H1 (cell line): ENCODE measurements at regions not wholly inside any gene's neighbourhood (a gene's known extent, or its start where the extent isn't known, plus 50 kb on each side); places are given as distances from the start of the nearest gene placed in this dataset.

Experiments
- CTCF ChIA-PET: fragments of 300-600 bp; sonication (Branson Sonifier 250); formaldehyde crosslinking; loops from one replicate; lab custom pipeline; 2021; ENCODE audit not compliant: partially characterized antibody; lab: Charles Lee
- POLR2A ChIA-PET: fragments of 300-600 bp; sonication (Branson Sonifier 250); formaldehyde crosslinking; loops from one replicate; lab custom pipeline; 2021; ENCODE audit warnings: inconsistent platforms; ENCODE audit not compliant: partially characterized antibody; lab: Charles Lee
- DNase-seq, 2 experiments: peaks; one replicate each; pipeline versions ENCODE4 v3.0.0 to v3.0.0-alpha.2; 2010 to 2022; ENCODE audit warnings: low spot score in 2 of 2, low read depth in 1 of 2, mixed read lengths in 1 of 2
- FAIRE-seq: peaks from 2 replicates; lab custom pipeline; 2011; peaks lifted over from hg19 to GRCh38; lab: Jason Lieb, UNC
- H2AFZ ChIP-seq: 2 replicates; pipeline ENCODE4 v1.8.1; 2012; ENCODE audit warnings: low read length, inconsistent platforms
- H2AK5ac ChIP-seq: 2 replicates; pipeline ENCODE4 v1.6.1; 2013; ENCODE audit warnings: low read depth, low read length
- H2BK120ac ChIP-seq: replicated peaks from 2 replicates; pipeline ENCODE3; 2013; ENCODE audit warnings: low read depth, low read length, inconsistent platforms
- H2BK12ac ChIP-seq: 2 replicates; pipeline ENCODE4 v1.6.1; 2013; ENCODE audit warnings: low read depth, low read length
- H2BK15ac ChIP-seq: 2 replicates; pipeline ENCODE4 v1.6.1; 2013; ENCODE audit warnings: low read length
- H2BK20ac ChIP-seq: 2 replicates; pipeline ENCODE4 v1.6.1; 2013; ENCODE audit warnings: low read length
- H2BK5ac ChIP-seq: 2 replicates; pipeline ENCODE4 v1.6.1; 2013; ENCODE audit warnings: low read depth, low read length
- H3K14ac ChIP-seq: 2 replicates; pipeline ENCODE4 v1.6.1; 2013; ENCODE audit warnings: inconsistent platforms; ENCODE audit not compliant: insufficient read length
- H3K18ac ChIP-seq: 2 replicates; pipeline ENCODE4 v1.6.1; 2013; ENCODE audit warnings: low read length; ENCODE audit errors: extremely low read depth
- H3K23ac ChIP-seq: 2 replicates; pipeline ENCODE4 v1.6.1; 2013; ENCODE audit warnings: inconsistent platforms; ENCODE audit not compliant: insufficient read length
- H3K23me2 ChIP-seq: 2 replicates; pipeline ENCODE4 v1.6.1; 2013; ENCODE audit warnings: low read depth, low read length
- H3K27ac ChIP-seq: 2 replicates; pipeline ENCODE4 v1.6.1; 2011; ENCODE audit warnings: low read depth, low read length, inconsistent platforms
- H3K27me3 ChIP-seq, 4 experiments: replicated peaks in 1 of 4; 1 replicate in 1 of 4; 2 replicates in 3 of 4; pipeline versions ENCODE4 v1.6.1 to v1.8.1; 2011 to 2013; ENCODE audit warnings: low read length in 3 of 4, mild to moderate bottlenecking in 3 of 4, inconsistent platforms in 2 of 4, mixed read lengths in 2 of 4, moderate library complexity in 1 of 4; ENCODE audit not compliant: control insufficient read depth in 3 of 4, insufficient read depth in 3 of 4; ENCODE audit errors: extremely low read depth in 1 of 4
- H3K36me3 ChIP-seq, 4 experiments: 2 replicates each; pipeline versions ENCODE4 v1.6.1 to v1.8.1; 2011 to 2013; ENCODE audit warnings: mild to moderate bottlenecking in 4 of 4, low read length in 3 of 4, moderate library complexity in 2 of 4, control low read depth in 1 of 4, inconsistent platforms in 1 of 4; ENCODE audit not compliant: insufficient read depth in 4 of 4, control insufficient read depth in 2 of 4
- H3K4ac ChIP-seq: replicated peaks from 2 replicates; pipeline ENCODE3; 2013; ENCODE audit warnings: low read length, low read depth, mixed read lengths, inconsistent platforms; ENCODE audit not compliant: insufficient read length
- H3K4me1 ChIP-seq, 4 experiments: replicated peaks in 1 of 4; 1 replicate in 1 of 4; 2 replicates in 3 of 4; pipeline versions ENCODE4 v1.6.1 to v1.8.1; 2011 to 2013; ENCODE audit warnings: low read length in 3 of 4, inconsistent platforms in 2 of 4, mixed read lengths in 1 of 4; ENCODE audit not compliant: insufficient read depth in 4 of 4, control insufficient read depth in 3 of 4
- H3K4me2 ChIP-seq, 2 experiments: 2 replicates each; pipeline versions ENCODE4 v1.6.1 to v1.8.1; 2011 to 2013; ENCODE audit warnings: low read depth in 2 of 2, low read length in 2 of 2, control low read depth in 1 of 2, inconsistent platforms in 1 of 2, mild to moderate bottlenecking in 1 of 2; ENCODE audit not compliant: insufficient read depth in 1 of 2
- H3K4me3 ChIP-seq, 4 experiments: fragments of 200-600, 300-600 bp in 1 of 4; sonication (generic), shearing (Covaris generic), sonication (Bioruptor Twin) in 1 of 4; 2 replicates each; pipeline versions ENCODE4 v1.5.1 to v1.8.1; 2011 to 2016; ENCODE audit warnings: low read length in 4 of 4, low read depth in 3 of 4, control low read depth in 2 of 4, inconsistent platforms in 2 of 4, mild to moderate bottlenecking in 2 of 4, mixed read lengths in 1 of 4, moderate library complexity in 1 of 4; ENCODE audit not compliant: insufficient read depth in 2 of 4; ENCODE audit errors: extremely low read depth in 1 of 4
- H3K56ac ChIP-seq: replicated peaks from 2 replicates; pipeline ENCODE3; 2013; ENCODE audit warnings: low read depth, mild to moderate bottlenecking, mixed read lengths, low read length, inconsistent platforms; ENCODE audit not compliant: insufficient read length
- H3K79me1 ChIP-seq: 2 replicates; pipeline ENCODE4 v1.6.1; 2013; ENCODE audit warnings: low read depth, low read length, control low read depth
- H3K79me2 ChIP-seq, 2 experiments: 2 replicates each; pipeline versions ENCODE4 v1.6.1 to v1.8.1; 2012 to 2013; ENCODE audit warnings: low read length in 2 of 2, mild to moderate bottlenecking in 2 of 2, inconsistent platforms in 1 of 2; ENCODE audit not compliant: insufficient read depth in 2 of 2, control insufficient read depth in 1 of 2
- H3K9ac ChIP-seq, 4 experiments: replicated peaks in 1 of 4; 1 replicate in 1 of 4; 2 replicates in 3 of 4; pipeline versions ENCODE4 v1.6.1 to v1.8.1; 2011 to 2013; ENCODE audit warnings: low read depth in 3 of 4, low read length in 3 of 4, control low read depth in 2 of 4, mild to moderate bottlenecking in 2 of 4, moderate library complexity in 2 of 4, inconsistent platforms in 1 of 4; ENCODE audit errors: extremely low read depth in 1 of 4
- H3K9me3 ChIP-seq, 2 experiments: 2 replicates each; pipeline versions ENCODE4 v1.6.1 to v1.8.1; 2012 to 2013; ENCODE audit warnings: mild to moderate bottlenecking in 2 of 2, moderate library complexity in 2 of 2, control low read depth in 1 of 2, inconsistent platforms in 1 of 2, low read depth in 1 of 2, low read length in 1 of 2, mixed read lengths in 1 of 2; ENCODE audit not compliant: insufficient read depth in 2 of 2
- H4K20me1 ChIP-seq, 2 experiments: replicated peaks in 1 of 2; 2 replicates each; pipeline versions ENCODE3 to v1.8.1; 2011 to 2013; ENCODE audit warnings: inconsistent platforms in 2 of 2, low read length in 2 of 2, mild to moderate bottlenecking in 1 of 2; ENCODE audit not compliant: insufficient read depth in 2 of 2, control insufficient read depth in 1 of 2
- H4K5ac ChIP-seq: 2 replicates; pipeline ENCODE4 v1.6.1; 2013; ENCODE audit warnings: low read length, low read depth, mixed read lengths, inconsistent platforms; ENCODE audit not compliant: insufficient read length
- H4K8ac ChIP-seq: 2 replicates; pipeline ENCODE4 v1.8.0; 2013; ENCODE audit warnings: mild to moderate bottlenecking, moderate library complexity, low read length, inconsistent platforms; ENCODE audit not compliant: insufficient read depth; ENCODE audit errors: extremely low read depth
- H4K91ac ChIP-seq: replicated peaks from 2 replicates; pipeline ENCODE3; 2013; ENCODE audit warnings: low read length, mixed read lengths, inconsistent platforms; ENCODE audit not compliant: insufficient read length
- GTF2F1 ChIP-seq: IDR thresholded peaks from 2 replicates; pipeline ENCODE4 v1.6.1; 2012; ENCODE audit warnings: low read depth, low read length, improper control_type of control experiment, borderline replicate concordance
- MAFK ChIP-seq: IDR thresholded peaks from 2 replicates; pipeline ENCODE4 v1.6.1; 2012; ENCODE audit warnings: low read depth, mild to moderate bottlenecking, improper control_type of control experiment, low read length
- POU5F1 ChIP-seq: IDR thresholded peaks from 2 replicates; pipeline ENCODE4 v1.6.1; 2011; ENCODE audit warnings: low read depth, mild to moderate bottlenecking, low read length, moderate library complexity
- WGBS, 2 experiments: shearing (Covaris generic) in 1 of 2; methylation state at CpG; one replicate each; pipeline versions ENCODE4 v1.1.6 to v1.1.7; 2013 to 2015; ENCODE audit warnings: low lambda C conversion rate in 2 of 2, mixed read lengths in 2 of 2, inconsistent platforms in 1 of 2, low coverage in 1 of 2, missing lambda C conversion rate in 1 of 2; ENCODE audit not compliant: insufficient replicate concordance in 2 of 2, insufficient coverage in 1 of 2, insufficient read length in 1 of 2; ENCODE audit errors: extremely low coverage in 1 of 2, missing lambda C conversion rate in 1 of 2; 5-methylcytosine and 5-hydroxymethylcytosine counted together

- FAIRE-seq = no peak
- H3K9ac ChIP-seq = no peak overlapping the region
- H3K18ac ChIP-seq = no peak overlapping the region
- no peak overlapping the region for H4K91ac ChIP-seq
- H2BK12ac ChIP-seq = no peak overlapping the region
- H3K4ac ChIP-seq = no peak overlapping the region
- DNase-seq = no peak
- H3K23ac ChIP-seq = no peak overlapping the region
- no peak overlapping the region for H3K4me2 ChIP-seq
- CTCF ChIA-PET = no interaction called here
- no peak overlapping the region for H2BK5ac ChIP-seq
- no peaks in the 10 kb centered on the region for H3K79me2 ChIP-seq
- H2BK20ac ChIP-seq = no peak overlapping the region
- H3K27ac ChIP-seq = no peak overlapping the region
- H3K56ac ChIP-seq = no peak overlapping the region
- no peak overlapping the region for H2AFZ ChIP-seq
- H4K8ac ChIP-seq = no peak overlapping the region
- H3K79me1 ChIP-seq = no peaks in the 10 kb centered on the region
- no peak overlapping the region for H3K4me3 ChIP-seq
- no peaks in the 10 kb centered on the region for H4K20me1 ChIP-seq
- no peaks in the 10 kb centered on the region for H3K27me3 ChIP-seq
- H3K9me3 ChIP-seq = no peaks in the 10 kb centered on the region
- H4K5ac ChIP-seq = no peak overlapping the region
- no peak overlapping the region for H2BK15ac ChIP-seq
- no peak overlapping the region for H3K14ac ChIP-seq
- WGBS, 2 experiments = 100% methylated on average over 2 of the region's 2 CpGs; no CpG with 5 or more reads in 1 of the 2 experiments
- H3K36me3 ChIP-seq = no peaks in the 10 kb centered on the region
- H2AK5ac ChIP-seq = no peak overlapping the region
- no peak overlapping the region for H2BK120ac ChIP-seq
- POLR2A ChIA-PET = no interaction called here
- peaks cover 0 to 14% (median 6%) of the 10 kb centered on the region in 4 experiments; a peak in 3 of 7 replicates for H3K4me1 ChIP-seq
- no peaks in the 10 kb centered on the region for H3K23me2 ChIP-seq
- no peak for TF ChIP-seq POU5F1
- no peak for TF ChIP-seq GTF2F1
- no peak for TF ChIP-seq MAFK
Observed at GRCh38 chrX:13223868-13224567, 95.8 kb downstream of the ATXN3L start.
